ENCODE measurements at regions not wholly inside any gene's neighbourhood (a gene's known extent, or its start where the extent isn't known, plus 50 kb on each side); places are given as distances from the start of the nearest gene placed in this dataset.

DNA sequence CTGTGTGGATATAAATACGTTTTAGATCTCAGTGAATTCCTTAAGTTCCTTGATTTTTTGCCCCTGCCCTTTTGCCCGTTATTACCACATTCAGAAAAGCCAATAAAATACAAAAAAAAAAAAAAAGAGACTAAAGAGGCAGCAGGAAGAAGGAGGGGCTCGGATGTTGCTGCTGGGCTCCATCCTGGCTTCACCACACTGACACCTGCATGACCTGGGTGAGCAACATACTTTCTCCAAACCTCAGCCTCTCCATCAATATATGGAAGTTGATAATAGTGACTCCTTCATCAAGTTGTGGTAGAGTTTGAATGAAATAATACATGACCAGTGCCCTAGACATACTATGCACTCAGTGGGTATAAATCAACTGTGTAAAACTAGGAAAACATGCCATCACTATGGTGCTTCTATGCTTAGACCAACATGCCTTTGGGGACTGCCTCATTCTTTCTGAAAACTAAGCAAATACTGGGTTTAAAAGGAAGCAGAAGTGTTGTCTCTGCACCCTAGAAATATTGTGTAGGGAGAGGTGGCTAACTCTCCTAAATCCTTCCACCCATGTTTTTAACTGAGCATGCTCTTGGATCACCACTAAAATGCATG, 243.0 kb downstream of the PIK3R1 start:
- H3K27ac Mint-ChIP-seq, result no peak overlapping the region
- Histone ChIP-seq H3K9ac (ENCODE audit: low read length) (no peak overlapping the region), H3K4me1 (ENCODE audit: control insufficient read depth in 2 of 2, insufficient read depth in 2 of 2, low read length in 2 of 2) (no peaks in the 10 kb centered on the region), H3K36me3 (replicated peaks in 1 of 2; ENCODE audit: control extremely low read depth in 1 of 2, control insufficient read depth in 1 of 2, extremely low read depth in 1 of 2, insufficient read depth in 2 of 2, low read length in 1 of 2) (no peaks in the 10 kb centered on the region), H3K4me2 (replicated peaks; ENCODE audit: low read depth, low read length, poor library complexity, severe bottlenecking) (no peak overlapping the region), H3K27me3 (replicated peaks in 1 of 4; ENCODE audit: control extremely low read depth in 1 of 4, control insufficient read depth in 3 of 4, insufficient read depth in 4 of 4, low read length in 3 of 4) (no peaks in the 10 kb centered on the region), H3K4me3 (ENCODE audit: control extremely low read depth in 1 of 5, extremely low read depth in 1 of 5, insufficient read depth in 1 of 5, low read depth in 2 of 5, low read length in 4 of 5) (no peak overlapping the region), H3K9me3 (ENCODE audit: control extremely low read depth in 1 of 3, control insufficient read depth in 2 of 3, insufficient read depth in 1 of 3, low read length in 2 of 3) (no peaks in the 10 kb centered on the region), H3K27ac (ENCODE audit: low read length in 2 of 2) (no peak overlapping the region), H3K79me2 (ENCODE audit: control insufficient read depth, insufficient read depth, low read length) (no peaks in the 10 kb centered on the region), H2AFZ (ENCODE audit: insufficient read depth, low read depth, low read length, poor library complexity, severe bottlenecking) (no peak overlapping the region), H4K20me1 (ENCODE audit: control insufficient read depth, insufficient read depth, low read length, poor library complexity, severe bottlenecking) (no peaks in the 10 kb centered on the region)
- WGBS (ENCODE audit: insufficient coverage), result no CpG with 5 or more reads among the region's 3 CpGs
- H3K27me3 Mint-ChIP-seq, result no peaks in the 10 kb centered on the region
- CTCF ChIA-PET, result interaction anchor here (1.0 to 7.3 kb wide), 3 partner anchors 10 to 175 kb away, joined by 6 to 154 read pairs (median 29); no protein-coding TSS in a partner anchor
- DNase-seq (no peak), ATAC-seq (ENCODE audit: low read depth) (no peak)
- no peak overlapping the region for H3K4me3 Mint-ChIP-seq
- intact Hi-C loops (cut with micrococcal nuclease), result no loop called here
- H3K4me1 Mint-ChIP-seq, result no peaks in the 10 kb centered on the region
- no peaks in the 10 kb centered on the region for H3K9me3 Mint-ChIP-seq (ENCODE audit: insufficient read depth)
- POLR2A ChIA-PET, result no interaction called here
- TF ChIP-seq, protein P1, sequence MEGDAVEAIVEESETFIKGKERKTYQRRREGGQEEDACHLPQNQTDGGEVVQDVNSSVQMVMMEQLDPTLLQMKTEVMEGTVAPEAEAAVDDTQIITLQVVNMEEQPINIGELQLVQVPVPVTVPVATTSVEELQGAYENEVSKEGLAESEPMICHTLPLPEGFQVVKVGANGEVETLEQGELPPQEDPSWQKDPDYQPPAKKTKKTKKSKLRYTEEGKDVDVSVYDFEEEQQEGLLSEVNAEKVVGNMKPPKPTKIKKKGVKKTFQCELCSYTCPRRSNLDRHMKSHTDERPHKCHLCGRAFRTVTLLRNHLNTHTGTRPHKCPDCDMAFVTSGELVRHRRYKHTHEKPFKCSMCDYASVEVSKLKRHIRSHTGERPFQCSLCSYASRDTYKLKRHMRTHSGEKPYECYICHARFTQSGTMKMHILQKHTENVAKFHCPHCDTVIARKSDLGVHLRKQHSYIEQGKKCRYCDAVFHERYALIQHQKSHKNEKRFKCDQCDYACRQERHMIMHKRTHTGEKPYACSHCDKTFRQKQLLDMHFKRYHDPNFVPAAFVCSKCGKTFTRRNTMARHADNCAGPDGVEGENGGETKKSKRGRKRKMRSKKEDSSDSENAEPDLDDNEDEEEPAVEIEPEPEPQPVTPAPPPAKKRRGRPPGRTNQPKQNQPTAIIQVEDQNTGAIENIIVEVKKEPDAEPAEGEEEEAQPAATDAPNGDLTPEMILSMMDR (IDR thresholded peaks at IDR 0.05), result no peak
- no peak for TF ChIP-seq EZH2 (IDR thresholded peaks at IDR 0.05; ENCODE audit: borderline replicate concordance, insufficient read depth, low read depth, low read length, poor library complexity, severe bottlenecking)

DNA sequence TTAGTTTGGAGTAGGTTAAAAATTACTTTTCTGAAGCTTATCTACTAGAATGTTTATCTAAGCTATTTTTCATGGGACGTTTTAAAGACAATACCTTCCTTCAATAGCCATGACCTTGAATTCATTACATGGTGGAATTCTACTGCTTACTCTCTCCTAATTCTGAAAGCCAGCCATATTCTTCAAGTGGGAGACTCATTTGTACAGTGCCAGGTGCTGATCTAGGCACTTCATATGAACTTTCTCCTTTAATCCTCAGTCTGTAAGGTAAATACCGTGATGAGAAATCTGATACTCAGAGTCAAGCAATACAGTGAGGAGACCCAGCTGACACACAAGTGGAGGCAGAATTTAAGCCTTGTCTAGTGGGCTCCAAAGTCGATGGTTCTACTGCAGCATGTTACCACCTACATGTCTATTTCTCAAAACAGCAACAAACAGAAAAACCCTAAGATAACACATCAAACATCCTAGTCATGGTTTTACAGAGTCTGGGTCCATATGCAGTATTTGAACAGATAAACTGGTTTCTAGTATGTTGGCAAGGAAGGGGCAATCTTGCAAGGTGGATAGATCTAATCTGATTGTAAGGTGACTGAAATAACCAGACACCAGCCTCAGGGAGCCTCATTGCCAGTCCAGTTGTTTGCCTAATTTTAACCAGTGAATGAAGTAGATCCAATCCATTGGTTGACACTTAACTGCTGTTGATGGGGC, 243.7 kb downstream of the PIK3R1 start:
- WGBS (ENCODE audit: insufficient coverage), result 100% methylated on average over 1 of the region's 3 CpGs

More for the DNA sequence above, 243.7 kb downstream of the PIK3R1 start:
- Histone ChIP-seq H4K20me1 (ENCODE audit: control insufficient read depth, insufficient read depth, low read length, poor library complexity, severe bottlenecking) (no peaks in the 10 kb centered on the region), H3K4me3 (ENCODE audit: control extremely low read depth in 1 of 5, extremely low read depth in 1 of 5, insufficient read depth in 1 of 5, low read depth in 2 of 5, low read length in 4 of 5) (no peak overlapping the region), H2AFZ (ENCODE audit: insufficient read depth, low read depth, low read length, poor library complexity, severe bottlenecking) (no peak overlapping the region), H3K36me3 (replicated peaks in 1 of 2; ENCODE audit: control extremely low read depth in 1 of 2, control insufficient read depth in 1 of 2, extremely low read depth in 1 of 2, insufficient read depth in 2 of 2, low read length in 1 of 2) (no peaks in the 10 kb centered on the region), H3K79me2 (ENCODE audit: control insufficient read depth, insufficient read depth, low read length) (no peaks in the 10 kb centered on the region), H3K9ac (ENCODE audit: low read length) (no peak overlapping the region), H3K27ac (ENCODE audit: low read length in 2 of 2) (no peak overlapping the region), H3K4me1 (ENCODE audit: control insufficient read depth in 2 of 2, insufficient read depth in 2 of 2, low read length in 2 of 2) (no peaks in the 10 kb centered on the region), H3K9me3 (ENCODE audit: control extremely low read depth in 1 of 3, control insufficient read depth in 2 of 3, insufficient read depth in 1 of 3, low read length in 2 of 3) (no peaks in the 10 kb centered on the region), H3K4me2 (replicated peaks; ENCODE audit: low read depth, low read length, poor library complexity, severe bottlenecking) (no peak overlapping the region), H3K27me3 (replicated peaks in 1 of 4; ENCODE audit: control extremely low read depth in 1 of 4, control insufficient read depth in 3 of 4, insufficient read depth in 4 of 4, low read length in 3 of 4) (no peaks in the 10 kb centered on the region)
- ChIA-PET CTCF (interaction anchor here (1.0 to 7.3 kb wide), 3 partner anchors 11 to 175 kb away, joined by 6 to 154 read pairs (median 29); no protein-coding TSS in a partner anchor), POLR2A (no interaction called here)
- intact Hi-C loops (cut with micrococcal nuclease), result no loop called here
- Mint-ChIP-seq H3K27me3 (no peaks in the 10 kb centered on the region), H3K27ac (no peak overlapping the region), H3K9me3 (ENCODE audit: insufficient read depth) (no peaks in the 10 kb centered on the region), H3K4me1 (no peaks in the 10 kb centered on the region), H3K4me3 (no peak overlapping the region)
- ATAC-seq (ENCODE audit: low read depth) (no peak), DNase-seq (no peak)
- TF ChIP-seq EZH2 (IDR thresholded peaks at IDR 0.05; ENCODE audit: borderline replicate concordance, insufficient read depth, low read depth, low read length, poor library complexity, severe bottlenecking), result no peak
- TF ChIP-seq, protein P1 (IDR thresholded peaks at IDR 0.05), result no peak
